Upper lobe of left lung (tissue), 6 donors: ENCODE measurements at regions not wholly inside any gene's neighbourhood (a gene's known extent, or its start where the extent isn't known, plus 50 kb on each side); places are given as distances from the start of the nearest gene placed in this dataset.

Source experiments
- ATAC-seq, 2 donors: fragments of 200-7000 bp; cut with Tn5 transposase; one replicate each; pipeline ENCODE4 v1.9.1; 2022; ENCODE audit warnings: mild to moderate bottlenecking in 2 of 2, moderate library complexity in 2 of 2; ENCODE audit not compliant: low FRiP score in 2 of 2
- DNase-seq, 2 donors: peaks; one replicate each; pipeline ENCODE4 v3.0.0-alpha.2; 2019 to 2020
- H3K27ac ChIP-seq, 4 donors: fragments of 200-600 bp; sonication (generic); one replicate each; pipeline ENCODE4 v1.5.1; 2016 to 2019
- H3K27me3 ChIP-seq, 4 donors: fragments of 200-600 bp; sonication (generic); one replicate each; pipeline ENCODE4 v1.5.1; 2017 to 2019
- H3K36me3 ChIP-seq, 4 donors: fragments of 200-600 bp; sonication (generic); one replicate each; pipeline ENCODE4 v1.5.1; 2016 to 2019
- H3K4me1 ChIP-seq, 4 donors: fragments of 200-600 bp; sonication (generic); one replicate each; pipeline ENCODE4 v1.5.1; 2018 to 2019
- H3K4me3 ChIP-seq, 4 donors: fragments of 200-600 bp; sonication (generic); one replicate each; pipeline ENCODE4 v1.5.1; 2017 to 2019; ENCODE audit warnings: mild to moderate bottlenecking in 2 of 4, moderate library complexity in 1 of 4
- H3K9me3 ChIP-seq, 4 donors: fragments of 200-600 bp; sonication (generic); one replicate each; pipeline ENCODE4 v1.5.1; 2018 to 2019
- CTCF ChIP-seq, 6 experiments: fragments of 450-650 bp in 4 of 6; fragments of 200-600 bp in 2 of 6; sonication (generic) in 2 of 6; IDR thresholded peaks; one replicate each; pipeline ENCODE4 v1.5.1; 2016 to 2019; ENCODE audit warnings: antibody characterized with exemption in 6 of 6
- EP300 ChIP-seq, 4 donors: sonication (generic); formaldehyde crosslinking; IDR thresholded peaks; one replicate each; pipeline ENCODE4 v1.5.1; 2017; ENCODE audit warnings: antibody characterized with exemption in 4 of 4, control low read depth in 2 of 4
- POLR2A ChIP-seq, 4 donors: fragments of 450-650 bp; IDR thresholded peaks; one replicate each; pipeline ENCODE4 v1.5.1; 2016 to 2017; ENCODE audit warnings: antibody characterized with exemption in 4 of 4, mild to moderate bottlenecking in 2 of 4
- POLR2AphosphoS5 ChIP-seq, 2 donors: sonication (generic); formaldehyde crosslinking; IDR thresholded peaks; one replicate each; pipeline ENCODE4 v1.5.1; 2017; ENCODE audit warnings: antibody characterized with exemption in 2 of 2
- WGBS, 2 donors: methylation state at CpG; one replicate each; pipeline ENCODE4 v1.1.5; 2017 to 2018; 5-methylcytosine and 5-hydroxymethylcytosine counted together
- donor health status: DM: no; HTN: no; CAD: no; lungs with moderate emphysema.
- donor health status: DM: no; HTN: yes; CAD: no; lungs with severe emphysema.

- Histone ChIP-seq H3K4me1 (no peaks in the 10 kb centered on the region), H3K9me3 (no peaks in the 10 kb centered on the region), H3K36me3 (no peaks in the 10 kb centered on the region), H3K4me3 (no peak overlapping the region), H3K27me3 (no peaks in the 10 kb centered on the region), H3K27ac (no peak overlapping the region)
- 87 to 90% methylated on average over 4 of the region's 4 CpGs for WGBS, 2 donors
- DNase-seq (no peak), ATAC-seq (no peak)
- no peak for TF ChIP-seq EP300 (IDR thresholded peaks at IDR 0.05)
- no peak for TF ChIP-seq CTCF (IDR thresholded peaks at IDR 0.05)
- no peak for TF ChIP-seq POLR2A (IDR thresholded peaks at IDR 0.05)
- no peak for TF ChIP-seq POLR2AphosphoS5 (IDR thresholded peaks at IDR 0.05)
These were observed 156.3 kb upstream of the NOCT start for GRCh38 chr4:138859254-138859653.

GRCh38 chr4:138858419-138858818 lies 157.2 kb upstream of the NOCT start:
- no peaks in the 10 kb centered on the region for H3K9me3 ChIP-seq
- no peaks in the 10 kb centered on the region for H3K36me3 ChIP-seq
- no peak overlapping the region for H3K4me3 ChIP-seq
- TF ChIP-seq POLR2AphosphoS5 (IDR thresholded peaks at IDR 0.05): no peak
- no peak for TF ChIP-seq POLR2A (IDR thresholded peaks at IDR 0.05)
- no peak for TF ChIP-seq EP300 (IDR thresholded peaks at IDR 0.05)
- no peak for TF ChIP-seq CTCF (IDR thresholded peaks at IDR 0.05)
- no peak for DNase-seq
- H3K4me1 ChIP-seq: no peaks in the 10 kb centered on the region
- no peak for ATAC-seq
- no peaks in the 10 kb centered on the region for H3K27me3 ChIP-seq
- no peak overlapping the region for H3K27ac ChIP-seq

- no peak overlapping the region for H3K27ac ChIP-seq
- no peak overlapping the region for H3K4me3 ChIP-seq
- no peaks in the 10 kb centered on the region for H3K9me3 ChIP-seq
- WGBS, 2 donors: 79 to 82% methylated on average over 2 of the region's 2 CpGs
- TF ChIP-seq EP300 (IDR thresholded peaks at IDR 0.05): no peak
- no peak for TF ChIP-seq POLR2A (IDR thresholded peaks at IDR 0.05)
- TF ChIP-seq CTCF (IDR thresholded peaks at IDR 0.05): no peak
- no peak for TF ChIP-seq POLR2AphosphoS5 (IDR thresholded peaks at IDR 0.05)
- H3K27me3 ChIP-seq: no peaks in the 10 kb centered on the region
- no peaks in the 10 kb centered on the region for H3K36me3 ChIP-seq
- DNase-seq (no peak), ATAC-seq (no peak)
- H3K4me1 ChIP-seq: no peaks in the 10 kb centered on the region
These were observed 158.2 kb upstream of the NOCT start for GRCh38 chr4:138857416-138857815.

- no peaks in the 10 kb centered on the region for H3K36me3 ChIP-seq
- H3K4me3 ChIP-seq: no peak overlapping the region
- H3K4me1 ChIP-seq: peaks cover 0 to 4% (median 0%) of the 10 kb centered on the region in 4 donors
- WGBS, 2 donors: 81 to 84% methylated on average over 2 of the region's 2 CpGs
- ATAC-seq (no peak), DNase-seq (no peak)
- TF ChIP-seq POLR2AphosphoS5 (IDR thresholded peaks at IDR 0.05): no peak
- TF ChIP-seq POLR2A (IDR thresholded peaks at IDR 0.05): no peak
- TF ChIP-seq CTCF (IDR thresholded peaks at IDR 0.05): no peak
- TF ChIP-seq EP300 (IDR thresholded peaks at IDR 0.05): no peak
- no peak overlapping the region for H3K27ac ChIP-seq
- H3K27me3 ChIP-seq: no peaks in the 10 kb centered on the region
- no peaks in the 10 kb centered on the region for H3K9me3 ChIP-seq
These were observed 162.9 kb upstream of the NOCT start for GRCh38 chr4:138852681-138853080.

- WGBS, 2 donors: 28 to 29% methylated on average over 17 of the region's 17 CpGs
These were observed 163.9 kb upstream of the NOCT start for GRCh38 chr4:138851391-138852335.

More at GRCh38 chr4:138851391-138852335, 163.9 kb upstream of the NOCT start:
- H3K27me3 ChIP-seq: no peaks in the 10 kb centered on the region
- ATAC-seq (no peak), DNase-seq (no peak)
- no peaks in the 10 kb centered on the region for H3K9me3 ChIP-seq
- TF ChIP-seq POLR2A (IDR thresholded peaks at IDR 0.05) (no peak), CTCF (IDR thresholded peaks at IDR 0.05) (no peak), EP300 (IDR thresholded peaks at IDR 0.05) (no peak), POLR2AphosphoS5 (IDR thresholded peaks at IDR 0.05) (no peak)
- H3K27ac ChIP-seq: no peak overlapping the region
- H3K4me1 ChIP-seq: peaks cover 0 to 4% (median 0%) of the 10 kb centered on the region in 4 donors
- no peaks in the 10 kb centered on the region for H3K36me3 ChIP-seq
- H3K4me3 ChIP-seq: no peak overlapping the region
